Activated CD8-positive, alpha-beta T cell treated with anti-CD3 and anti-CD28 coated beads for 36 hours (primary cell): ENCODE measurements at regions not wholly inside any gene's neighbourhood (a gene's known extent, or its start where the extent isn't known, plus 50 kb on each side); places are given as distances from the start of the nearest gene placed in this dataset.

Source experiments
- ATAC-seq: fragments of 200-7000 bp; cut with Tn5 transposase; one replicate; pipeline ENCODE4 v1.10.0; 2021; ENCODE audit warnings: mild to moderate bottlenecking, moderate library complexity
- CTCF ChIA-PET: fragments of 350-600 bp; sonication (Branson Sonifier 250); formaldehyde crosslinking; loops from one replicate; lab custom pipeline; 2021; ENCODE audit warnings: antibody characterized with exemption; lab: Charles Lee
- POLR2A ChIA-PET: fragments of 350-600 bp; sonication (Branson Sonifier 250); formaldehyde crosslinking; loops from one replicate; lab custom pipeline; 2021; ENCODE audit warnings: antibody characterized with exemption; lab: Charles Lee
- DNase-seq: peaks from one replicate; pipeline ENCODE4 v3.0.0-alpha.2; 2020
- H3K27ac Mint-ChIP-seq: one replicate; pipeline ENCODE4 v1.8.0; 2021; ENCODE audit warnings: mild to moderate bottlenecking, mixed read lengths
- H3K27me3 Mint-ChIP-seq: one replicate; pipeline ENCODE4 v1.8.0; 2021; ENCODE audit warnings: mixed read lengths
- H3K36me3 Mint-ChIP-seq: one replicate; pipeline ENCODE4 v1.8.0; 2021; ENCODE audit warnings: low read depth, mixed read lengths
- H3K4me1 Mint-ChIP-seq: one replicate; pipeline ENCODE4 v1.8.0; 2021; ENCODE audit warnings: low read depth, mixed read lengths
- H3K4me3 Mint-ChIP-seq: one replicate; pipeline ENCODE4 v1.8.0; 2021; ENCODE audit warnings: mild to moderate bottlenecking, moderate library complexity, mixed read lengths
- H3K9me3 Mint-ChIP-seq: one replicate; pipeline ENCODE4 v1.8.0; 2021; ENCODE audit warnings: mixed read lengths
- CTCF ChIP-seq: fragments of 200-600 bp; IDR thresholded peaks from one replicate; pipeline ENCODE4 v1.8.0; 2022; ENCODE audit warnings: antibody characterized with exemption, mild to moderate bottlenecking
- intact Hi-C: fragments of 100-400 bp; cut with micrococcal nuclease; formaldehyde crosslinking; loops from one replicate; pipeline ENCODE4 v1.10.0; 2022

GRCh38 chr1:83805921-83806320, 193.0 kb downstream of the TTLL7 start:
- no peak for TF ChIP-seq CTCF
- Mint-ChIP-seq H3K4me1 (no peaks in the 10 kb centered on the region), H3K4me3 (no peak overlapping the region), H3K27me3 (no peaks in the 10 kb centered on the region), H3K9me3 (no peaks in the 10 kb centered on the region), H3K27ac (no peak overlapping the region), H3K36me3 (no peaks in the 10 kb centered on the region)
- ATAC-seq (no peak), DNase-seq (no peak)
- ChIA-PET CTCF (no interaction called here), POLR2A (no interaction called here)
- intact Hi-C loops, result no loop called here

- Mint-ChIP-seq H3K4me1 (no peaks in the 10 kb centered on the region), H3K36me3 (no peaks in the 10 kb centered on the region), H3K27ac (no peak overlapping the region), H3K4me3 (no peak overlapping the region), H3K9me3 (no peaks in the 10 kb centered on the region), H3K27me3 (no peaks in the 10 kb centered on the region)
- ChIA-PET CTCF (interaction anchor here (1.0 kb wide), 1 partner anchor 39 kb away, joined by 3 read pairs; no protein-coding TSS in a partner anchor), POLR2A (interaction anchor here (0.7 kb wide), 1 partner anchor 1350 kb away, joined by 3 read pairs; no protein-coding TSS in a partner anchor)
- intact Hi-C loops, result no loop called here
- ATAC-seq (no peak), DNase-seq (no peak)
- TF ChIP-seq CTCF, result no peak
Measured at GRCh38 chr1:83802460-83803152, 196.3 kb downstream of the TTLL7 start.

- ChIA-PET CTCF (no interaction called here), POLR2A (interaction anchor here (0.7 kb wide), 1 partner anchor 1351 kb away, joined by 3 read pairs; no protein-coding TSS in a partner anchor)
- no peaks in the 10 kb centered on the region for H3K9me3 Mint-ChIP-seq
- no peak overlapping the region for H3K27ac Mint-ChIP-seq
- DNase-seq (no peak), ATAC-seq (no peak)
- no peaks in the 10 kb centered on the region for H3K4me1 Mint-ChIP-seq
- intact Hi-C loops, result no loop called here
- no peak for TF ChIP-seq CTCF
- no peaks in the 10 kb centered on the region for H3K36me3 Mint-ChIP-seq
- H3K4me3 Mint-ChIP-seq, result no peak overlapping the region
- H3K27me3 Mint-ChIP-seq, result no peaks in the 10 kb centered on the region
Measured at GRCh38 chr1:83802023-83802422, 196.9 kb downstream of the TTLL7 start.

DNA sequence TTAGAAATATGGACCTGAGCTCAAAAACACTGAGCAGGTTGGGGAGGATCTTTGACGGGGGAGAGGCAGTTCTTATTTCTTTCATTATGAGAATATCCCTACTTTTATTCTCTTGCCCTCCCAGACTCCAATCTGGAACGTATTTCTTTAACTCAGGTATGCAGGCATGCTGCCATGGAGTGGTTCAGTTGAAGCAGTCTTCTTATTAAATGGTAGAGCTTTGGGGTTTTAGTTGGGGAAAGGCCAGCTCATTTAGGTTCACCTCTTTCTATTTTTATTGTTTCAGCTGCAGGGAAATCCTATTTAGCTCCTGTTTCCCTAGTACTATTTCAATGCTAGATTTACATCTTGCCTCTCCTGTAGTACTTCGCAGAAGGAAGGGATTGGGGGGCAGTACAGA, 198.9 kb downstream of the TTLL7 start:
- no peak overlapping the region for H3K4me3 Mint-ChIP-seq
- CTCF ChIA-PET, result no interaction called here
- POLR2A ChIA-PET, result no interaction called here

More for the DNA sequence above, 198.9 kb downstream of the TTLL7 start:
- no peaks in the 10 kb centered on the region for H3K36me3 Mint-ChIP-seq
- DNase-seq (no peak), ATAC-seq (no peak)
- TF ChIP-seq CTCF, result no peak
- intact Hi-C loops, result no loop called here
- no peak overlapping the region for H3K27ac Mint-ChIP-seq
- no peaks in the 10 kb centered on the region for H3K27me3 Mint-ChIP-seq
- H3K9me3 Mint-ChIP-seq, result no peaks in the 10 kb centered on the region
- no peaks in the 10 kb centered on the region for H3K4me1 Mint-ChIP-seq
